HG02973 (cell line): ENCODE measurements at regions not wholly inside any gene's neighbourhood (a gene's known extent, or its start where the extent isn't known, plus 50 kb on each side); places are given as distances from the start of the nearest gene placed in this dataset.

Experiments used
- ATAC-seq: cut with Tn5 transposase; IDR thresholded peaks from one replicate; pipeline ENCODE4 v1.9.1; 2021; ENCODE audit warnings: moderate library complexity; ENCODE audit not compliant: unreplicated experiment

GRCh38 chr5:143569722-143570567 is 166.5 kb upstream of the NR3C1 start:
- ATAC-seq = no peak

- no peak for ATAC-seq
Measured at GRCh38 chr5:143569213-143569701, 165.8 kb upstream of the NR3C1 start.

- no peak for ATAC-seq
Measured at GRCh38 chr5:143567583-143568504, 164.4 kb upstream of the NR3C1 start.

GRCh38 chr5:143566139-143566538 is 162.7 kb upstream of the NR3C1 start:
- no peak for ATAC-seq

- peak; percentile 99 for ATAC-seq
Measured at GRCh38 chr5:143564417-143564816, 160.9 kb upstream of the NR3C1 start.

GRCh38 chr5:143562935-143563334 is 159.4 kb upstream of the NR3C1 start:
- no peak for ATAC-seq

- no peak for ATAC-seq
Measured at GRCh38 chr5:143561219-143561618, 157.7 kb upstream of the NR3C1 start.

GRCh38 chr5:143560378-143560777 is 156.9 kb upstream of the NR3C1 start:
- no peak for ATAC-seq

- ATAC-seq = no peak
Measured at GRCh38 chr5:143559586-143560109, 156.2 kb upstream of the NR3C1 start.

- no peak for ATAC-seq
Measured at GRCh38 chr5:143558048-143558447, 154.6 kb upstream of the NR3C1 start.

- peak; percentile 70 for ATAC-seq
Measured at GRCh38 chr5:143557061-143557818, 153.8 kb upstream of the NR3C1 start.

- no peak for ATAC-seq
Measured at GRCh38 chr5:143554918-143555477, 151.5 kb upstream of the NR3C1 start.

GRCh38 chr5:143554187-143554717 is 150.8 kb upstream of the NR3C1 start:
- no peak for ATAC-seq

- no peak for ATAC-seq
Measured at GRCh38 chr5:143552680-143553079, 149.2 kb upstream of the NR3C1 start.

- ATAC-seq = no peak
Measured at GRCh38 chr5:143551820-143552251, 148.3 kb upstream of the NR3C1 start.

GRCh38 chr5:143550986-143551630 is 147.6 kb upstream of the NR3C1 start:
- ATAC-seq = no peak

- no peak for ATAC-seq
Measured at GRCh38 chr5:143547342-143547741, 143.9 kb upstream of the NR3C1 start.

- ATAC-seq = no peak
Measured at GRCh38 chr5:143546394-143546793, 142.9 kb upstream of the NR3C1 start.

- ATAC-seq = no peak
Measured at GRCh38 chr5:143544606-143545005, 141.1 kb upstream of the NR3C1 start.
